NOMO-1 treated with DMSO at 0.1 percent for 48 hours (cell line): ENCODE measurements at regions not wholly inside any gene's neighbourhood (a gene's known extent, or its start where the extent isn't known, plus 50 kb on each side); places are given as distances from the start of the nearest gene placed in this dataset.

ENCODE experiments used
- DNase-seq: peaks from one replicate; lab custom pipeline; 2025; ENCODE audit not compliant: unreplicated experiment; lab: John Stamatoyannopoulos, UW

DNA sequence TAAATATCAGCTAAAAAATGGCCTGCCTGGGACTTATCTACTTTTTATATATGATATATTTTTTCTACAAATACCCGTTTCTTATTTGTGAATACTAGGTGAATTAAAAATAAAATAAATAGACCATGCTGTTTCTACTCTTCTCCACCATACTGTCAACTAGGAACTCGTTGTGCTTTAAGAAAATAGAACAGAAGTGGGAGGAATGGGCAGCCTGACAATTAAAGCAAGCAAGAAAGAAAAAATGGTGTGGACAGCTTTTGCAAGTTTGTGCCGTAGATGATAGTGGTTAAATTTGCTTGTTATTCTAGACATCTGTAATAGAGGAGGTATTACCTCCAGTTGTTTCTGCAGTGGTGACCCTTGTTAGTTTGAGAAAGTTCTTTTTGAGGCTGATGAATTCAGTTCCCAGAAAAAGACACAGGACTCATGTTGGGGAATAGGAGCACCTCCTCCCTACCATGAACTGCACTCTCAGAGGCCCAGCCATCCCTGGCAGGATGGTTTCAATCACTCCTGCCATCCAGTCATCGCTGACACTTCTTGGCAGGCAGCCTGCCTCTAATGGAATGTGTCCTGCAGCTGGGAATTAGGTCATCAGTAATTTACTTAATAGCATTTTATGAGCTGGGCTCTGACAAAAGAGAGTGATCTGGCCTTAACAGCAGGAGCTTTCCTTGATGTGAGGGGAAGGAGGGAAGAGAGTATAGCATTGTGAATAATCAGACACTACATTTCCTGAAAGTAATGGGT, 105.0 kb upstream of the GAP43 start:
- no peak for DNase-seq

DNA sequence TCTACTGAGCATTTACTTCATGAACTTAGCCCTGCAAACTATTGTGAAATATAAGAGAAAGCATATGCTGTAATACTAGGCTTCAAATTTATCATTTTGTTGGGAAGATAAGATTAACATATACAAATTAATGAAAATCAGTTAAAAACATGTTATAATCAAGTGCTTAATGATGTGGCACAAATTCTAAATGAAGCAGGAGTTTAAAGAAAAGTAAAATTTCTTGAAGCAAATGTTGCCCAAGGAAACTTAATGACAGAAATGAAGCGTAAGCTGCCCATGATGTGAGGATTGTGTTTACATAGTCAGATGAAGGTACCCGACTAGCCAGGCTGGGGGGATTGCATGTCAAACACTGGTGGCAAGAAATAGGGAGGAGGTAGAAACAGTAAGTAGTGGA, 103.1 kb upstream of the GAP43 start:
- DNase-seq: no peak

DNA sequence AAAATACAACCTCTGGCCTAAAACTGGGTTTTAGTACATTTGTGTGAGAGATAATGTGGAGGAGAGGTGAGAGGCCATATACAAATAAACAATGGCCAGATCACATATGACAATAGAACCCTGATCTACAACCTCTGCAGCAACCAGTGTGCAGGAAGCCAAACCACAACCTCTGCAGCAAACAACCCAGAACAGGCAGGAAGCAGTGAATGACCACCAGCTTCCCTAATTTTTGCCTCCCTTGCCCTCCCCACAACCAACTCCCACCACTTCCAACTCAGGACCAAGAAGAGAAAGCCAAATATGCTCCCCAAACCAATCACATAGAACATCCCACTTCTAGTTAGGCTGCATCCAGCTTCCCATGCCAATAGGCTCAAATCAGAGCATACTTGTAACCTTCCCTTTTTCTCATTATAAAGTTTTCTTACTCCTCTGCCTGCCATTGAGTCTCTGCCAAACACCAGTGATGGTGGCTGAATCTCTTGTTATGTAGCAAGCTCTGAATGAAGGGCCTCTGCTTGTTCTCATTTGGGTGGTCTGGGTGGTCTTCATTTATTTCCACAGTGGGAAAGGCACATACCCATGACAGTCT, 102.6 kb upstream of the GAP43 start:
- no peak for DNase-seq

DNA sequence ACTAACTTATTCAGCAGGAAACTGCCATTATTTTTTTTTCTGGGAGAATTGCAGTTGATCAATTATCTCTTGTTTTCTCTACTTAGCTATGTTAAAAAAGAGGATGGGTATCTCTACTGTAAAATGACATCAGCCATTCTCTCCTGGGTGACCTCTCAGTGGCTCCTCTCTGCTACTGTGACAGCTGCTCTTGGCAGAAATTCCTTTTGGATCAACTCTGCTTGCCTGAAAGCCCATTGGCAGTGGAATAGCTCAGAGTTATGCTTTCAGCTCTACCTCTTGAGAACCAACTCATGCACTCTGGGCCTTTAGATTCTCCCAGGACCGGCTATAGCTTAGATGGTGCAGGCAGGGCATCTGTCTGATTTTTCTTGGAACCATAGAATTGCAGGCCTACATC, 99.9 kb upstream of the GAP43 start:
- no peak for DNase-seq

DNA sequence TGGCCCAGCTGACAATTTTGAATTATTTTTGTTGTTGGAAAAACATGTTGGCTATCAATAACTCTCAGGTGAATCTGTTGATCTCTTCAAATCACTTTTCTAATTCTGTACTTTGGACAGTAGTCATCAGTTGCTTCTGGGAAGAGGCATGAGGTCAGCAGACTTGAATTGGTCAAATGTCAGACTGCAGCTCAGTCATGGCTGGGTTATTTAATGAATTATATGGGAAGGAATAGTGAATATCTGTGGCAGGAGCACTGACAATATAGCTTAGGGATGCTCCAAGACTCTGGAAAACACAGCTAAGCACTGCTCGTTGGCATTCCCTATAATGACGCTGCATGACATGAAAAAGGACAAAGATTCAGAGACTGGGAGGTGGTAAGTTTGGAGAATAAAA, 98.8 kb upstream of the GAP43 start:
- no peak for DNase-seq

DNA sequence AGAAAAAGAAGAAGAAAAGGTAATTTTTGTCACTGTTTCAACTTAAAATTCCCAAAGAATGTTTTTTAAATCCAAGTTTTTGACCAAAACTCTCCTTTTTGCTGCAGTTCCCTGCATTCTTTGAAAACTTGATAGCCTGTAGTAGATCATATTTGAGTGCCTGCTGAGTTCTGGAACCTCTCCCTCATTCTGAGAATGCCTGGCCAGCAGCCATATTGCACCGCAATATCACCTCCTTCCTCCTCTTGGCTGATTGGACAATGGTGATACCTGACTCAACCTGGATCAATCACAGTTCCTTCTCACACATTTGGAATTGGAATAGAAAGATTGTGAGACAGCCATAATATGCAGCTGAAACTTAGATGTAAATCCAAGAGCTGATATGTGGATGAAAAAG, 97.6 kb upstream of the GAP43 start:
- DNase-seq: no peak

DNA sequence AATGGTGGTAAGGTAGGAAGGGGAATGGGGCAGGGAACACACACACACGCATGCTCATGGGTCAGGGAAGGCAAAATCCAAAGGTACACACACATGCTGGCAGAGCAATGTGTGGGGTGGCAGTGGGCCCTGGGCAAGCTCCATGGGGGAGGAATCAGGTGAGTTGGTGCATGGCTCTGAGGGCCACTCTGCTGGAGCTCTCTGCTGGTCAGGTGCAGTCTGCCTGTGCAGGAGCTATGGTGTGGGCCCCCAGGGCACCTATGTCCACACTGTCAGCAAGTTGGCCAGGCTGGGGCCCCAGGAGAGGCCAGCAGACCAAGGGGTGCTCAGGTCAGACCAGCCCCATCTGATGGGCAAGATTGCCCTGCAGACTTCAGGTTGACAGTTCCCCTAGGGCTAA, 90.1 kb upstream of the GAP43 start:
- no peak for DNase-seq

DNA sequence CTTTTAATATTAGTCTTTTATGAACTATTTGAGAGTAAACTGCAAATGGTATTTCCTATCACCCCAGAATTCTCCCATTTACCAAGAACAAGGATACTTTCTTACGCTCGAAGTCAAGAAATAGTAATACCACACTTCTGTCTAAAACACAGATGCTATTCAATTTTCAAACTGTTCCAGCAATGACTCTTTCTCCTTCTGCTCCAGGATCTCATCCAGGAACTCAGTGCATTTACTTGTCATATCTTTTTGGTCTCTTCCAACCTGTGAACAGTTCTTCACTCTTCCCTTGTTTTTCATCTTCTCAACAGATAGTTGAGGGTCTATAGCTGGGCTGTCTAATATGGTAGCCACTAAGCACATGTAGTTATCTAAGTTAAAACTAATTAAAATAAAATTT, 87.1 kb upstream of the GAP43 start:
- no peak for DNase-seq

DNA sequence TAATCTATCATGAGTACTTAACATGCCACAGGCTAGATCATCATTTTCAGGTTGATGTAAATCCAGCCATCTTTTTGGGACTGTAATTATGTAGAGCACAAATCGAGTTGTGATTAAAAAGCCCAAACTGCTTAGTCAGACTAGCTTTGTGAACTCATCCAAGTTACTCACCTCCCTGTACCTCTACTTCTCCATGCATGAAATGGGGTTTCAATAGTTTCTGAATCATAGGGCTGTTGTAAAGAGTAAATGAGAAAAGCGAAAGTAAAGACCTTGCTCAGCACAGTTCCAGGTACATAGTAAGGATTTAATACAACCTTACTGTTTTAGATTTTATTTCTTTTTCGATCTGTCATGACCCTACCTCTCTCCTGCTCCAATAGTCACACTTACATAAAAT, 85.6 kb upstream of the GAP43 start:
- DNase-seq: no peak

DNA sequence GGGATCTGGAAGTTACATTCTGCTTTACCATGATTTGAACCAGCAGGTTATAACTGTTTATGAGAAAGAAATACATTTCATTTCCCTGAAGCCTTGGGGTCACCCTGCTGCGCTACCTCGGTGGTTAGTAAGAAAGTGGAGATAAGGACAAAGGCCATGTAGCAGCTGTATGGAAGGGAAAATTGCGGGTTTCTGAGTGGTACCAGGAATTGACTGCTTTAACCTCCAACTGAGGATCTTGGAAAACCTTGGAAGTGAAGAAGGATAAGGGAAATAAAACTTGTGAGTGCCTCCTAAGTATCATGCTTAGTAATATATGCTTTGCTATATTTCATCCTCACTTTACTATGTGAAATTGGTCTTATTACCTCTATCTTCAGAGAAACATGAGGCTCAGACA, 76.1 kb upstream of the GAP43 start:
- DNase-seq: no peak

DNA sequence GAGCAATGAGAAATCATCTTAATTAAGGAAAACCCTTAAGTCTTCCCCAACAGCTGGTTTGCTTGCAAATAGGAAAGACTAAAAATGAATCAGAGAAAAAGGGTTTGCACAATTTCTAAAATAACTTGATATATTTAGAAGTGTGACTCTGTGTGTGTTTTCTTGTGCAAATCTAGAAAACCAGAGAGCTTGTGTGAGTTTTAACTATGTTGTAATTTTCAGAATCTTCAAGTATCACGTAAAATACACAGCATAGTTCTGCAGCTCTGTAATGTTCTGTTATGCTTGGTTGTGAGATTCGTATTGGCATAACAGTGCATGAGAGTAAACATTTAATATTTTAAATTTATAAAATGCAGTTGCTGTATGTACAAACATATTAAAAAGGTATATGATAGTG, 74.7 kb upstream of the GAP43 start:
- no peak for DNase-seq

DNA sequence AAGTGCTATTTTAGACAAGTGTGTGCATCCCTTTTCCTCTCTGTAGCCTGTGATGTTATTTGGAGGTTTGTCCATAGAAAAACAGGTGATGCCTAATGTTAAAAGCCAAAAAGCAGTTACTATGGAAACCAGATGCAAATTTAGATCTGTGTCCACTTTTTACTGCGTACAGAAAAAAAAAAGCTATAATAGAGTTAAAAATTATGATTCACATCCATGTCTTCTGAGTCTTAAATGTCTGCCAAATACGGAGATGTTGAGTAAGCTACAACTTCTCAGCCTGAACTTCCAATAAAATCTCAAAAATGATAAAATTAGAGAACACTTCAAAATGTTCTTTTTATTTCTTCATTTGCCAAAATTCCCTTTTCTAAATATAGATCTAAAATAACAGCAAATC, 74.2 kb upstream of the GAP43 start:
- no peak for DNase-seq

DNA sequence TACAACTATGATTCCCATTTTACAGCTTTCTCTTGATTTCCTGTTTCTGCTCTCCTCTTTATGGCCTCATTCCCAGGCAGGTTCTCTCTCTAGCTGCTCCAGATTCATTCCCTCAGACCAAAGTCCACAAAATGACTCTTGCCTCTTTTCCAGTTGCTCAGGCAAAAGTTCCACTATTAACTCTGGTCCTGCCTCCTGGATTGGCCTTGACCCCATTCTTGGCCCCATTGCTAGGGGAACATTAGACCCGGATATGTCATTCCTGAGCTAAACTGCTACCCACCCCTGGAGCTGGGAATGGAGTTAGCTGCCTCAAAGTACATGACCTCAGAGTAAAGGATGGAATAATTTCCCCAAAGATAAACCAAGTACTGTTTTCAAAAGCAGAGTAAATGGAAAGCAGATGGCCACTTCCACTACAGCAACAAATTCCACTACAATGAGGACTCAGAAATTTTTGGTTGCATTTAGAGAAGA, 73.0 kb upstream of the GAP43 start:
- no peak for DNase-seq

DNA sequence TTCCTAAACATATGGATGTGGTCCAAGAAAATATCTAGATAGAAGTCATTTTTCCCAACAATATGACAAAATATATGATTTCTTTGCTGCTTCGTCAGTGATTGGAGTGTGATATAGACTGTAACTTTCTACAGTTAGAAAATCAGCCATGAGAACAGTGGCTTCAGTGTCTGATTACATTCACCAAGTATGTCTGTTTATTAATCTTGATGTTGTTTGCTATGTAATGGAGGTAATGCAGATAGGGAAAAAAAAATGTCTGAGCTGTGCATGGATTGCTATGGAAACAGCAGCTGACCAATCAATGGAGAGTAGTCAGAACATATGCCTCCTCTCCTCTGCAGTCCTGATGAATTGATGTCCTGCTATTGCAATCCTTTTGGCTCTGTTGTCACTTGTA, 72.3 kb upstream of the GAP43 start:
- DNase-seq: no peak

DNA sequence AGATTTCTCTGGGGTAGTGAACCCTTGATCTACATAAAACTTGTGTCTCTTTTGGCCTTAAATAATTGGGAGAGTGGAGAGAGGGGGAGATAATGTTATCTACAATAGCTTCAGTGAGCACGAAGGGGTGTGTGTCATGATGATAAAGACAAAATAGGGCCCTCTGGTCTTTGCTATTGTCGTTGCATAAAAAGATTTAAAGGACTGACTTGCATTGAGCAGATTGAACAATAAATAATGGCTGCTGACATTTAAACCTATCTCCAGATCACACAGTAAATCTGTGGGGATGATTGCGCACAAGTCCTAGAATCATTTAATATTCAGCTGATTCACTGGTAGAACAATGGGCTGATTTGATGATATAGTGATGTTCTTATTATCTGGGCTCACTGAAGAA, 71.3 kb upstream of the GAP43 start:
- DNase-seq: no peak

DNA sequence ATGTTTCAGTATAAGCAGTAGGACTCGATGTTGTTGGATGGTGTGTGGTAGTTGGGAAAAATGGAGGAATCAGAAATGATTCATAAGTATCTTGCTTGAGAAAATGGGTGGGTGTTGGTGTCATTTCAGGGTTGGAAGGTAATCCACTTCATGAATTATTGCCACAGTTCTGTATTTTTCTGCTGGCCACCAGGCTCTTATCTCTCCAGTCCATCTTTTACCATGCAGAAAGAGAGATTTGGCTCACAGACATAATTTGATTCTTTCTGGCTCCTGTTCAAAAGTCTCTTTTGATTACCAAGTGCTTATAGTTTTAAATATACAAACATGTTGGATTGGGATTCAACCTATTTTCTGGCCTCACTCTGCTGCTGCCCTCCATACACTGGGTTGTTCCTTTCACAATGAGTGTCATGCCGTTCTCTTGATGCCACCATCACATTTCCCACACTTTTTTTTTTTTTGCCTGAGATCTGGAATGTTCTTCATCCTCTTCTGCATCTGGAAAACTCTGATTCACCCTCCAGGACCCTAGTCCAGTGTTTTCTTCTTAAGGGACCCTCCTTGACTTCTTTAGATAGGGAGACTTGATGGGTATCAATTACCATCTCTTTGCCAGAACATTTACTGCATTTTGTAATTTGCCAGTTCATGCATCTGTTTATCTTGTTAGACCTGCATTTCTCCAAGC, 69.4 kb upstream of the GAP43 start:
- DNase-seq: no peak

DNA sequence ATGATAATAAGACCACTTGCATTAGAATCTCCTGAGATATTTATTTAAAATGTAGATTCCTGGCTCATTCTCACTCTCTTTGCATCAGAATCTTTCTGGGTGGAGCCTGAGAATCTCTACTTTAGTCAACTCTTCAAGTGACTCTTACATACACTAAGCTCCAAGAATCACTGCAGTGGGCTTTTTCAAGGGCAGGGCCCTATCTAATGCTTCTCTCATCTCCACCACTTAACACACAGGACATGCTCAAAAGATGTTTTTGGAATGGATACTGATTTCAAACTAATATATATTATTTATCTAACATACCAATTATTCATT, 68.9 kb upstream of the GAP43 start:
- no peak for DNase-seq

DNA sequence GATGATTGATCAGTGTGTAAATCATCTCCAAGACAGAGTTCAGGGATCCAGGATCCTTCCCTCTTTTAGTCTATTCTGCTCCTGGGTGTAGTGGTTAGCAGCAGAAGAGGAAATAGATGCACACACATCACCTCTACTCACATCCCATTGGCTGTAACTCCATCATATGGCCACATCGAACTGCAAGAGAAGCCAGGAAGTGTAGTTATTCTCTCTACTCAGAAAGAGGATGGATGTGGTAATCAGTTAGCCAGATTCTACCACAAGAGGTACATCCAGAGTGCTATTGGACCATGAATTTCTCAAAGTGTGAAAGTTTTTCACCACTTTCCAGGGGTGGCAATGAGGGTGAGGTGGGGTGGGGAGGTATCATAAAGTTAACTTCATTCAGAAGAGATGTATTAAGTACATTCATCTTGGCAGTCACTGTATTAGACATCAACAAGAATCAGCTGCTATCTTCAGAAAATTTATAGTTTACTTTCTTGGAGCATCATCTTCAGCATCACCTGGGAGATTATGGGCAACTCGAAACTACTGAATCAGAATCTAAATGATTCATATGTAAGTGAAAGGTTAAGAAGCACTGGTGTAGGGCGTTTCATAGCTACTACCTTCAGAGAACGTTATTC, 60.6 kb upstream of the GAP43 start:
- DNase-seq: no peak

DNA sequence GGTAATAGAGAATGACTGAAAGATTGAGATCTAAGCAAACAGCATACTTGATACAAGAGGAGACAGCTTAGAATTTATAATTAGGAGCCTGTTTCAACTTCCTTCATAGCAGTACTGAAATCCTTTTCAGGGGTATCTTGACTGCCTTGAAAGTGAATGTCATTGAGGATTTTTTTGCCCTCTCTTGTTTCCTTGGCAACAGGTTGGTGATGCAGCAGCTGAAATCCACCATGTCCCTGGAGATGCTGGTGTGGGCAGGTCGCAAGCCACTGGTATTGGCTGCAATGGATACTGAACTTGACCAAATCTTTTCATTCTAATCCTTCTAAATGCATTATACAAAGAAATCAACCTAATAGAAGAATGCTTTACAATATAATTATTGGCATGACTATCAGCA, 59.3 kb upstream of the GAP43 start:
- no peak for DNase-seq

DNA sequence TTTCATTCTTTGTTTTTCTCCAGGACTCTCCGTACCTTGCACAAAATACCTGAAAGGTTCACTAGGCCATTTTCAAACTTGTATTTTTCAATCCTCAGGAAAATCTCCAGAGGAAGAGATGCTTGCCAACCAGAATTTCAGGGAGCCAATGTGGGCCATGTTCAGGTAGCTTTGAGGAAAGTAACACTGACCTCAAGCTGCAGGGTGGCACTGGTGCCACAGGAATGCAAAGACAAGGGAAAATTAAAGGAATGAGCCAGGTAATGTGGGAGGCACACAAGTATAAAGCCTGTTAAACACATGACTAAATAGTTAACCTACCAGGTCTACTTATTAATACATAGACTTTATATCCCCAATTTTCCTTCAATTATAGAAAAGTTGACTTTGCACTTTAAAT, 51.9 kb upstream of the GAP43 start:
- no peak for DNase-seq
